Fibroblast of skin of back (primary cell): ENCODE measurements at regions not wholly inside any gene's neighbourhood (a gene's known extent, or its start where the extent isn't known, plus 50 kb on each side); places are given as distances from the start of the nearest gene placed in this dataset.
"Not testable (repeated sequence)": the region's sequence is repeated elsewhere in the genome, so short reads cannot be mapped to it uniquely, and the experiment has no call there.

Experiments
- DNase-seq: peaks from one replicate; pipeline ENCODE4 v3.0.0-alpha.2; 2013

DNA sequence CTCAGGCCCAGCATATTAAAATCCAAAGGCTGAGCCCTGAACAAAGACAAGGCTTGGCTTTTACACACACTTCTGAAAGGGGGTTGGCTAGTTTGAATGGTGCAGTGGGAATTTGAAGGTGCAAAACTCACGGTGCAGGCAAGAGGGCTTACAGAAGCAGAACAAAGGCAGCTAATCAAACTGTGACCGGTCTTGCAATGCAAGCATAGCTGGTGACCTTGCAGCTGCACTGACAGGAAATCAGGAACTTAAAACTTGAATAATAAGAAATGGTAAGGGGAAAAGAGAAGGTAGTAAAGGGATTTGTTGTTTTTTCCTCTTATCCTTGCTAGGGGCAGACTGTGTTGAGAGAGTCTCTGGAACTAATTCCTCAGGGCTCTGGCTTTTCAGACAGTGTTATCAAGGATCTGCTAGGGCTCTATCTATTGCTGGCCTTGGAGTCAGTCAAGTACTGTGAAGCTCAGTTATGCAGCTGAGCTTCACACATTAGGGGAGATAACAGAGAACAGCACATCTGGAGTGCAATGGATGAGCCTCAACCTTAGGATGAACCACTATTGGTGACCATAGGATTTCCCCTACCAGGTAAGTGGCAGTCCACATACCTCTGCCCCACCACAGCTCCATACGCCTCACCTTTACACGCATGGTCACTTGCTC, 97.6 kb downstream of the PPIAL4G start:
- no peak for DNase-seq

DNA sequence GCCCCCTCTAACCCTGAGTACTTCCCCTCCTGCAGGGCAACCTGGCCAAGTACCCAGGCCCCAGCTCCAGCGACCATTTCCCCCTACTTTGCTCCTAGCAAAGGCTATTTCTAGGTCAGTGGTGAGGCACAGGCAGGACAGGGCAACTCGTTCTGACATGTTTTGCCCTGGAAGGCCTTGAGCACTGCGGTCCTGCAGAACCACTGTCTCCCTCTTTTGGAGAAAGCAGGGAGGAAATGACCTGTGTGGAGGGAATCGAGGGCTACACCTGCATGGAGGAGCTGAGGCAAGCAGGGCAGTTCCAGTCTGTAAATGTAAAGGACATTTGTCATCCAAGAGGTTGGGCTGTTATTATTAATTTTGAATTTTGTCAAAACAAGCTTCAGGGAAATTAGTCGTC, 99.1 kb downstream of the PPIAL4G start:
- no peak for DNase-seq

DNA sequence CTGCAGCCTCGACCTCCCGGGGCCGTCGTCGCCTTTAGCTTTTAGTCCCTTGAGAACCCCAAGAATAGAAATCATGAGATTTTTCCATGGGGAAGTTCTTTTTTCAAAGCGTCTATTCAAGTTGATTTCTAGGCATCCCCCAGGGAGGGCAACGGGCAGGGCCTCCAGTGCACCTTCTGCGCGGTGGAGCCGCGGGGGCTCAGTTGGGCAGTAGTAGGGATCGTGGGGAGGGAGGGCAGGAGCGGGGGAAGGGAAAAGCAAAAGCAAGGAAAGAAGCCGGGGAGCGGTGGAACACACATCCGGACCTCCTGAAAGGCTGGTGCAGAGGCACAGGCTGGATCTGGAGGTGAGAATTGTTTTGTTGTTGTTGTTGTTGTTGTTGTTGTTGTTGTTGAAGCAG, 103.4 kb downstream of the PPIAL4G start:
- DNase-seq, result no peak

DNA sequence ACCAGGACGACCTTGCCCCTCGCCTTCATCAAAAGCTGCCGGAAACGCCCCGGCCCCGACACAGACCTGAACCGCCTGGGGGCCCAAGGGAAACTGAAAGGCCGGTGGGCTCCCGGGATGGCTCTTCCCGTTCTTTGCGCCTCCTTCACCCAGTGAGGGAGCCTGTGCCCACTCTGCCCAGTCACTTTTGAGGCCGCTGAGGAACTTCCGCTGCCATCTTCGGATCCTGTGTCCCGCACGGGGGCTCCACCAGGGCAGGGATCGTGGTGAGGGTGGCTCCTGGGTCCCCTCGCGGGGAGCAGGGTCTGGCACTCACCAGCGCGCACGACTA, 104.0 kb downstream of the PPIAL4G start:
- DNase-seq, result no peak

DNA sequence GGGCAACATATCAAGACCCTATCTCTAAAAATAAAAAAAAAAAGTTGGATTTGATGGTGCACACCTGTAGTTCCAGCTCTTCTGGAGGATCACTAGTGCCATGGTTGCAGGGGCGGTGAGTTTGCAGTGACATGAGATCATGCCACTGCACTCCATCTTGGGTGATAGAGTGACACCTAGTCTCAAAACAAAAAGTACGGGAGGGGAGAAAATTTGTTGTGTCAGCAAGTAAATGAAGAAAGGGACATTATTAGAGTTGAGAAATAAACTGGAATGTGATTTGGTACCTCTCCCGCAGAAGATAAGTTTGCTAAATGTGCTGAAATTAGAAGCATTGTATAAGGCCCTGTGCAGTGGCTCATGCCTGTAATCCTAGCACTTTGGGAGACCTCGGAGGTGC, 105.1 kb downstream of the PPIAL4G start:
- DNase-seq, result not testable (repeated sequence)

DNA sequence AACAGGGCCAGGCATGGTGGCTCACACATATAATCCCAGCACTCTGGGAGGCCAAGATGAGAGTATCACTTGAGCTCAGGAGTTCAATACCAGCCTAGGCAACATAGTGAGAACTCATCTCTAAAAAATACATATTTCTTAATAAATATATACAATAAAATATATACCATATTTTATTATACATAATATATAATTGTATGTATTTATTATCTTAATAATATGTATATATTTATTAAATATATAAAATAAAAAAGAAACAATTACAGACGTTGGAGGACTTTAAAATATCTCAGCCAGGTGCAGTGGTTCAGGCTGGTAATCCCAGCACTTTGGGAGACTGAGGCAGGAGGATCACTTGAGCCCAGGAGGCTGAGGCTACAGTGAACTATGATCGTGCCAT, 106.1 kb downstream of the PPIAL4G start:
- DNase-seq, result not testable (repeated sequence)

DNA sequence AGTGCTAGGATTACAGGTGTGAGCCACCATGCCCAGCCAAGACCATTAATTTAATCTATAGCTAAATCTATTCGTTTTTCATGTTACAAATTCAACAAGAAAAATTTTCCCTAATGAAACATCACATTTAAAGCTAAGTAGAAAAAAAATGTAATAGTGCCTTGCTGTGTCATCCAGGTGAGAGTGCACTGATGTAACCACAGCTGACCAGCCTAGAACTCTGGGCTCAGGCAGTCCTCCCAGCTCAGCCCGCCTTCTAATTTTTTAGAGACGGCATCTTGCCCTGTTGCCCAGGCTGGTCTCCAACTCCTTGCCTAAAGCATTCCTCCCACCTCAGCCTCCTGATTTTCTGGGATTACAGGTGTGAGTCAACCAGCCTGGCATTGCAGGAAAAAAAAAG, 109.0 kb downstream of the PPIAL4G start:
- DNase-seq, result no peak

DNA sequence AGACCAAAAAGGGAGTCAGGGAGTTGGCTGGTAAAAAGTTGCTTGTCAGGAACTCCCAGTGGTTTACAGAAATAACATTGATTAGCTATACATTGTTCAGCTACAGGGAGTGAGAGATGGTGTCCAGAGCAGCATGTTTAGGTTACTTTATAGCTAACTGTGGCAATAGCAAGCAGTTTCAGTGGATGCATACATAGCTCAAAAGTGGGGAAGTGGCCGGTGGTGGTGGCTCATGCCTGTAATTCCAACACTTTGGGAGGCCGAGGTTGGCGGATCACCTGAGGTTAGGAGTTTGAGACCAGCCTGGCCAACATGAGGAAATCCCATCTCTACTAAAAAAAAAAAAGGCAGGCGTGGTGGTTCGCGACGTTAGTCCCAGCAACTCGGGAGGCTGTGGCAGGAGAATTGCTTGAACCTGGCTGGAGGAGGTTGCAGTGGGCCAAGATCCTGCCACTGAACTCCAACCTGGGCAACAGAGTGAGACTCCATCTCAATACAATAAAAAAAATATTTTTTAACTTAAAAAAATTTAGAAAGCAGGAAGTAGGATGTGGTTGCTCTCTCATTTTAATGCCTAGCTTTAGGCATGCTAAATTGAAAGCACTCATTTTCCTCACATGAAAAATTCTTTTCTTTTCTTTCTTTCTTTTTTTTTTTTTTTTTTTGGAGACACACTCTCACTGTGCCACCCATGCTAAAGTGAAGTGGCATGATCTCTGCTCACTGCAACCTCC, 109.7 kb downstream of the PPIAL4G start:
- DNase-seq, result no peak

DNA sequence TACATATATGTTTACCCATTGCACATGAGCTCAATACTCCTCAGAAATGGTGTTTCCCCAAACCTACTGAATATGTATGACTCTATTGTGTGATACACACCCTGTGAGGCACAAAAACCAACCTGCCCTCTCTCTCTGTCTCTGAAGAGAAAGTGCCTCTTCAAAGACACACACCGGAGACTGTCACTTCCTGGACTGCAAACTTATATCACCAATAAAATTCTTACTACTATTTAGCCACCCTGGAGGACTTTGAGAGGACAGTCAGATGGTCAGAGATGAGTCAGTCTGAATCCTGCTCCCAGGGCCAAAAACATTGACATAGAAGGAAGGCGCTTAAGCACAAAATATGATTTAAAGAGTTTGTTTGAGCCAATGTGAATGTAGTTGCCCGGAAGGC, 110.4 kb downstream of the PPIAL4G start:
- peak; percentile 46 for DNase-seq

DNA sequence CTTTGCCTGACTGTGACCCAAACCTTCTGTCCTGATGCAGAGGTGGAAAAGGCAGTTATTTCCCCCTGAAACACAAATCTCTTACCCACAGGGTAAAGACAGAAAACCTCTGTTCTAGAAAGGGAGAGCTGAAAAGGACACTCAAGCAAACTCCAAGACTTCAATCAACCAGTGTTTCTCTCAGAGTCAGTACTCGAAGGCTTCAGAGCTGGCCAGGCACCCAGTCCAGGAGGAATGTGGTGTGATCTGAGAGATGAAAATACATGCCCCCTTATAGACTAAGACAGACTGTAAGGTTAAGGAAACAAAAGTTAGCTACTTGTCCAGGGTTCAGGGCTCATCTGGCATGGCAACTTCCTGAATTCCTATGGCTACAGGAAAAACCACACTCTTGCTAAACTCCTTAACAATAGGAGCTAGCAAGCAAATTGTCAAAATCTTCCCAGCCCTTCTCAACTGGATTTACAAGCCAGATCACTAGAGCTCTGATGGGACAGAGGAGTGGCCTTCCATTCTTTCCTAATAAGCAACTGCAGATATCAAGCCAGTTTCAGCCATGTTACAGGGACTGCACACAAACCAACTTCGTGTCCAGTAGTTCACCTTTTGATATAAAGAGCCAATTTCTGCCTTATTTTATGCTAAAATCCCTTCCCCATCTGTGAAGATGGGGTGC, 110.9 kb downstream of the PPIAL4G start:
- not testable (repeated sequence) for DNase-seq

DNA sequence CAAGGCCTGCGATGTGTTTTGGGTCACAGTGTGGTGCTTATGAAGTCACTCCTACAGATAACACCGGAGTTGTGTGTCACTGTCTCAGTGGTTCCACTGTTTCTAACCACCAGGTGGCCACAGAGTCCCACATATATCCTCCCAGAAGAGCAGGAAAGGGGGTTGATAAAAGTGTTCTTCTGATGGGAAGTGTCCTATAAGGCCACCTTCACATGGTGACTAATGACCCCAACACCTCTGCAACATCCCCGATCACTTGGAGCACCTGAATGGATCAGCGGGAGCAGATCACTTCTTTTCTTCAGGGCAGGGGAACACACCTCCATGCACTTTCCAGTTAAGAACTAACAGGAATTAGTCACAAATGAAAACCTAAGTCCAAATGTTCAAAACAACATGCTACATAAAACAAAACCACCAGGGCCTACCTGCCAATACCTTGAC, 111.5 kb downstream of the PPIAL4G start:
- peak; percentile 76 for DNase-seq

DNA sequence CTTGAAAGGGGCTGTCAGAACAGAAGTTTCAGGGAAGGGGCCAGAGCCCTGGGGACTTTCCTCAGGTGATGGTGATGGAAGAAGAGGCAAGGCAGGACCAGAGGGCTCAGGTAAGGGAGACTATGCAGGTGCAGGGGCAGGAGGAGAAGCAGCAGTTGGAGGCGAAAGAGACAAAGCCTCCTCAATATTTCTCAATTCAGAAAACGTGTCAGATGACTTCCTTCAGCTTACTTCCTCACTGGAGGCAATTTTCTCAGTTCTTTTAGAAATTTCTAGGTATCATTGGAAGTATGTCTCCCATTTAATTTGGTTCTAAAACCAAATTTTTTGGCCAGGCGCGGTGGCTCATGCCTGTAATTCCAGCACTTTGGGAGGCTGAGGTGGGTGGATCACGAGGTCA, 112.4 kb downstream of the PPIAL4G start:
- not testable (repeated sequence) for DNase-seq

DNA sequence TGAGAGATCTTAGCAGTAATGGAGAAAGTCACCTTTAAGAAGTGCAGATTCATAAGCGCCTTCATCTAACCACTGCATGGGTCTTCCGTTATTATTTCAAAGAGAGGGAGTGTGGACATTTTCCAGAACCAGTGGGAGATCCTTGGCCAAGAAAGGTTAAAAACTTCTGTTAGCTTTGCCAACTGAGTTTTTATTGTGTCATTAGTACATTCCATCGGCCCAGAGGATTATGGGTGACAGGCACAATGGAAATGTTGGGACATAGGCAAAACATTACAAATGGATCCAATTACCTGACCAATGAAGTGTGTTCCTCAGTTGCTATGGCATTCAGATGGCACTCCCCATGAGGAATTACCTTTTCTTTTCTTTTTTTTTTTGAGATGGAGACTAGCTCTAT, 115.5 kb downstream of the PPIAL4G start:
- DNase-seq, result no peak

DNA sequence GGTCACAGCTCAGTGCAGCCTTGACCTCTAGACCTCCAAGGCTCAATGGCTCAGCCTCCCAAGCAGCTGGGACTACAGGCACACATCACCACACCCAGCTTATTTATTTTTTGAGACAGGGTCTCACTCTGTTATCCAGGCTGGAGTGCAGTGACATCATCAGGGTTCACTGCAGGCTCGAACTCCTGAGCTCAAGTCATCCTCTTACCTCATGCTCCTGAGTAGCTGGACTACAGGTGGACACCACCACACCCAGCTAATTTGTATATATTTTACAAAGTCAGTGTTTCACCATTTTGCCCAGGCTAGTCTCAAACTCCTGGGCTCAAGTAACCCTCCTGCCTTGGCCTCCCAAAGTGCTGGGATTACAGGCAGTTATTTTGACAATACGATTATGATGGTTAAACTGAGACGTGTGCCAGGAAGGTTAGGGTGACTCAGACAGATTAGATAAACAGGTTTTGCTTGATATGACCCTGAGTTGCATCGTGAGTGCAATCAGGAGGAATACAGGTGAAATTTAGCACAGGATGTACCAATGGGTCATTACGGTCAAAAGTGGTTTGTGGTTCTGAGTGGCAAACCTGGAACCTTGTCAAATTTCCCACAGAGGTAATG, 116.9 kb downstream of the PPIAL4G start:
- not testable (repeated sequence) for DNase-seq

DNA sequence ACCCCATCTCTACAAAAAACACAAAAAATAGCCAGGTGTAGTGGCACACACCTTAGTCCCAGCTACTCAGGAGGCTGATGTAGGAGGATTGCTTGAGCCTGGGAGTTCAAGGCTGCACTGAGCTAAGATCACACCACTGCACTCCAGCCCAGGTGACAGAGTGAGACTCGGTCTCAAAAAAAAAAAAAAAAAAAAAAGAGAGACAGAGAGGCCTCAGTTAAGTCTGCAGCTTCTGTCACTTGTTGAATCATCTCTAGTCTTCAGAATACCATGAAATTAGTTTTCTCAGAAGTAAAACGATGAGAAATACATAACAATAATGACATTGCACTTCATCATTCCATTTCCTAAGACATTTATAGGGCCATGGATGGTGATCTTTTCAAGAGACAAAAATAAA, 118.0 kb downstream of the PPIAL4G start:
- not testable (repeated sequence) for DNase-seq

DNA sequence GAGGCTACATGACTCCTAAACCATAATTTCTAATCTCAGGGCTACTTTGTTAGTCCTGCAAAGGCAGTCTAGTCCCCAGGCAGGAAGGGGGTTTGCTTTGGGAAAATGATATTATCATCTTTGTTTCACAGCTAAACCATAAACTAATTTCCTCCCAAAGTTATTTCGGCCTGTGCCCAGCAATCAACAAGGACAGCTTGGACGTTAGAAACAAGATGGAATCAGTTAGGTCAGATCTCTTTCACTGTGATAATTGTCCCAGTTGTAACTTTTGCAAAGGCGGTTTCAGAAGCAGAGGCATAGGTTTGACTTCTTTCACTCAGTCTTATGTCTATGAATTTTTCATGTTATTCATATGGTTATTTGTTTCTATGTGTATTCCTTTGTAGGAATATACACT, 119.1 kb downstream of the PPIAL4G start:
- not testable (repeated sequence) for DNase-seq

DNA sequence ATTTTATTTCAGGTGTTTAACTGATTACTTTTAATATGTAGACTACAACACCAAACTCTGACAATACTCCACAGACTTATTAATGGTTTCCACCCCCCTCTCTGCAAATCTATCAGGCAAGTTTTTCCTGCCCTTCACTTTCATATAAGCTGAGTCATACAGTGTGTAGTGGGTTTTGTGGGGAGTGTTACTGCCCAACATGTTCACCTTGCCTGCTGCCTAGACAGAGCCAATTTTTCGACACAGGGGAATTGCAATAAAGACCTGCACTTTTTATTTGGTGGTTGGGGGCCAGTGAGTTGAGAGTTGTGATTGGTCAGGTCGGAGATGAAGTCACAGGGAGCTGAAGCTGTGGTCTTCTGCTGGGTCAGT, 119.7 kb downstream of the PPIAL4G start:
- no peak for DNase-seq

DNA sequence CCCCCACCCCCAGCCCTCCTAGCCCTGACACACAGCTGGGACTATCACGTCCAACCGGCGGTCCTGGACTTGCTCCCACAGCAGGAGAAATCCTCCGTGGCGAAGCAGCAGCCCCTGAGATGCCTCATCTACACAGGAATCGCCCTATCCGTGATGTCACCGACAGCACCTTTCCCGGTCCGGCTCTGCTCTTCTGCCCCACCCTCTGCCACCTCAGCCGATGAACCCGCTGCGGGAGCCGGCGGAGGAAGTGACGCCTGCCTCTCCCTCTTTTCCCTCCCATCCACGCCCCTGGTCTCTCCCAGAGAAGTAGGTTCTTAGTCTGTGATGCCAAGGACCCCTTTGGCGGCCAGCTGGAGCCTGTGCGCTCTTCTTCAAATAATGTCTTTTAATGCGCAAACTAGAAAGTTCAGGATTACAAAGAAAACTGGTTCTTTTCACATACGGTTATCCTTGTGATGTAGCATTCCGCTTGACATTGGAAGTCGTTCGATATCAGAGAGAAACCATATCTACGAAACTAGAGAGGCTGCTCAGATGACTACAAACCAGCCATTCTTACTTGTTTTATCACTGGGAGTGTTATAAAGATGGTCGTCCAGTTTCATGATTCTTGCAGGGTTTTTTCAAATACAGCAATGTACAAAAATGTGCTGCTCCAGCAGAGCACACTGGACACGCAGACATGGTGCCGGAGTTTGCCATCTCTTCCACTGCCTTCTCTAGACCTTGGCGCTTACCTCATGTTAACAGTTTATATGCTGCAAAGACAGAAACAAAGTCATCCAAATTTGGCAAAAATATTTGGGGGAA, 120.3 kb downstream of the PPIAL4G start:
- DNase-seq, result peak; percentile 39

DNA sequence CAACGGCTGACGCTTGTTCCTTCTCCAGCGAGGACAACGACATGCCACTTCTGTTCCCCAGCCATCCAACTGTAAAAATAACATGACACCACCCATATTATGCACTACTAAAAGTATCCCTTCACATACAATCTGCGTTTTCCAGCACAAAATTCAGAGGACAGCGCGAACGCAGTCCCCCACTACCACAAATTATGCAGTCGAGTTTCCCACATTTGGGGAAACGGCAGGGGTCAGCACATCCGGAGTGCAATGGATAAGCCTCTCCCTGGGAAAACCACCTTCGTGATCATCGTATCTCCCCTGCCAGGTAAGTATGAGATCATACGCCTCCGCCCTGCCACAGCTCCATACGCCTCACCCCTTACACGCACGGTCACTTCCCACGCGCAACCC, 120.9 kb downstream of the PPIAL4G start:
- DNase-seq, result no peak

DNA sequence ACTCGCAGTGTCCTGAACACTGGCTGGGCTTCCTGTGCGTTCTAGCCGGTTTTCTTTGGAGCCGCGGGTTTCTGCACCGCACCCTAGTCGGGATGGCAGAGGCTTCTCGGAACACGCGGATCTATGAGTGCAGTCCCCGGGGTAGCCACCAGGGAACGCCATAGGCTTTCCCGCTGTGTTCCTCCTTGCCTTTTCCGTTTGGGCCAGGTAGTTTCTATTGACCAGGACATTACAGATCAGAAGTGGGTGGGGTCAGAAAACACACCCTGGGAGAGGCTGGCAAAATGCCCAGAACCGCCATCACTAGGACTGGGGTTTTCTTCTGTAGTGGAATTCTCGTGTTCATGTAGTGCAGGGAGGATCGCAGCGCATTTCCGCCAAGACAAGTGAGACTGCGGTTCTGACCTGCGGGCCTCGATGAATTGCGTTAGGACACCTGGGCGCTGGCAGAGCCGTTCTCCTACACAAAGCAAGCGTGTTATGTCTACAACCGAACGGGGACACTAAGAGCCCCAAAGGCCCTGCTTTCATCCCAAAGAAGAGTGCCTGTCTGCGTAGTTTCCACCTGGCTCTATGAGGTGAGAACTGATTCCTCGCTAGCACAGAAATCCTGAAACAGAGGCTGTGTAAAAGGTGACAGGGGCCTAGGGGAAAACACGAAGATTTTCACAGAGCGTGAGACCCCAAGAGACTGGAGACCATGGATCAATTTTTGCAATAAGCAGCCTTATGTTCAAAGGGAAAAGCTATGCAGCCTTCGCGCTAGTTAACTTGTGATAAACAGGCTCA, 121.5 kb downstream of the PPIAL4G start:
- DNase-seq, result peak; percentile 24

DNA sequence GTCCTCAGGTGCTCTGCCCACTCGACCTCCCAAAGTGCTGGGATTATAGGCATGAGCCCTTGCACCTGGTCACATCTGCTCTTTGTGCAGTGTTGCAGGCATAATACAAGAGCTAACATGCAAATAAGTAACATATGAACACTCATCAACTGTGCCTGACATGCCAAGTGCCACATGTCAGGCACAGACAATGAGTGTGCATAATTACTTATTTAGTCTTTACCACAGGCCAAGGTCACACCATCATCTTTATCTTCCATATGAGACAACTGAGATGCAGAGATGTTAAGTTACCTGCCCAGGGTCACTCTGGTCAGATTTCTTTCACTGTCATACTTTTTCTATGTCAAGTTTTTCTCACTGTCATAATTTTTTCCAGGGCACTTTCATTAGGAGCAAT, 126.1 kb downstream of the PPIAL4G start:
- DNase-seq, result no peak

DNA sequence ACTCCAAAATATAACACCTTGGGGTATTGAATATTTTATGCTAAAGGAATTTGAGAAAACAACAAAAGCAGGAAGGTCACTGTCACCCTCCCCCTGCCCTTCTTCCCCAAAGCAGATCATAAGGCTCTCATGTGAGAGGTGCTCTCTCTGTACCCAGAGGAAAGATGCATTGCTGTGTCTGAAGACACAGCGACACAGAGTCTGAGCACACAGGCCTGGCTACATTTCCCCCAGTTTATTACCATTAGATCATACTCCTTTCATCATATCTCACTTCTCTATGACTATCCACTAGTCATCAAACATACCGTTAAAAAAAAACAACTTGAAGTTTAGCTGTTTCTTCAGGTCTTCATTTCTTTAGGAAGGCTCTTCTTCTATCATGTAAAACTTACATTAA, 127.1 kb downstream of the PPIAL4G start:
- no peak for DNase-seq
